Upper lobe of right lung (tissue), 1 donor: ENCODE measurements at regions not wholly inside any gene's neighbourhood (a gene's known extent, or its start where the extent isn't known, plus 50 kb on each side); places are given as distances from the start of the nearest gene placed in this dataset.

Experiments
- ATAC-seq: fragments of 200-7000 bp; cut with Tn5 transposase; one replicate; pipeline ENCODE4 v1.9.1; 2020; ENCODE audit warnings: mild to moderate bottlenecking, moderate library complexity
- DNase-seq: peaks from one replicate; pipeline ENCODE4 v3.0.0-alpha.2; 2020
- H3K27ac ChIP-seq: fragments of 200-600 bp; one replicate; pipeline ENCODE4 v1.8.0; 2022
- H3K27me3 ChIP-seq: fragments of 200-600 bp; one replicate; pipeline ENCODE4 v1.8.0; 2022; ENCODE audit warnings: mild to moderate bottlenecking
- H3K36me3 ChIP-seq: fragments of 200-600 bp; one replicate; pipeline ENCODE4 v1.8.0; 2022
- H3K4me1 ChIP-seq: fragments of 200-600 bp; one replicate; pipeline ENCODE4 v1.8.0; 2022
- H3K4me3 ChIP-seq: fragments of 200-600 bp; one replicate; pipeline ENCODE4 v1.8.0; 2022; ENCODE audit warnings: mild to moderate bottlenecking
- H3K9me3 ChIP-seq: fragments of 200-600 bp; one replicate; pipeline ENCODE4 v1.8.0; 2022
- intact Hi-C: fragments of 100-400 bp; cut with DNase I; formaldehyde crosslinking; loops from one replicate; pipeline ENCODE4 v1.11.0; 2022
- TF ChIP-seq, protein P1 (sequence below): fragments of 200-600 bp; IDR thresholded peaks from one replicate; pipeline ENCODE4 v1.8.0; 2022; ENCODE audit warnings: antibody characterized with exemption
- donor health status: DM: no; HTN: yes; CAD: no; lungs with severe emphysema.

DNA sequence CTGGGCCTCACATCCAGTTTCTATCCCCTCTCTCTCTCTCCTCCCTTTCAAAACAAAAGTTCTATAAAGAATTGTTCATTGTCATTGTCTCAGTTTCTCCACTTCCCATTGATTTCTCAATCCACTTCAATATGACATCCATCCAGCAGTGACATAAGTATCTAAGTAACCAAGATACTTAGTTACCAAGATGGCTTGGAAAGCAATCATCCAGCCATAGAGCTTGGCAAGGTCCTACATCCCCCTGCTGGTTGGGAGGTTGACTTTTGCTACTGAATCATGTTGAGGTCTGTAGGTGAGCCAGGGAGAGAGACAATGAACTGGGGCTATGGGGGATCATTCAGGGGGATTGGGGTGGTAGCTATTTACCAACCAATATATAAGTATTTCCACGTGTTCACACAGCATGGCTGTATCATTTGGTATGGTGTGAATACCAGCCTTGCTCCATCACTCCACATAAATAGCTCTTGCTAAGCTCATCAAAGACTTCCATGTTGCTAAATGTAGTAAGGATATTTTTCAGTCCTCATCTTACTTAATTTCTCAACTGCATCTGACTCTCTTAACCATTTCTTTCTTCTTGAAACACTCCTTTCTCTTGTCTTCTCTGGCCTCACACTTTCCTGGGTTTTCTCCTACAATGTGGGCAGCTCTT, 58.8 kb upstream of the NTRK3 start:
- TF ChIP-seq, protein P1, sequence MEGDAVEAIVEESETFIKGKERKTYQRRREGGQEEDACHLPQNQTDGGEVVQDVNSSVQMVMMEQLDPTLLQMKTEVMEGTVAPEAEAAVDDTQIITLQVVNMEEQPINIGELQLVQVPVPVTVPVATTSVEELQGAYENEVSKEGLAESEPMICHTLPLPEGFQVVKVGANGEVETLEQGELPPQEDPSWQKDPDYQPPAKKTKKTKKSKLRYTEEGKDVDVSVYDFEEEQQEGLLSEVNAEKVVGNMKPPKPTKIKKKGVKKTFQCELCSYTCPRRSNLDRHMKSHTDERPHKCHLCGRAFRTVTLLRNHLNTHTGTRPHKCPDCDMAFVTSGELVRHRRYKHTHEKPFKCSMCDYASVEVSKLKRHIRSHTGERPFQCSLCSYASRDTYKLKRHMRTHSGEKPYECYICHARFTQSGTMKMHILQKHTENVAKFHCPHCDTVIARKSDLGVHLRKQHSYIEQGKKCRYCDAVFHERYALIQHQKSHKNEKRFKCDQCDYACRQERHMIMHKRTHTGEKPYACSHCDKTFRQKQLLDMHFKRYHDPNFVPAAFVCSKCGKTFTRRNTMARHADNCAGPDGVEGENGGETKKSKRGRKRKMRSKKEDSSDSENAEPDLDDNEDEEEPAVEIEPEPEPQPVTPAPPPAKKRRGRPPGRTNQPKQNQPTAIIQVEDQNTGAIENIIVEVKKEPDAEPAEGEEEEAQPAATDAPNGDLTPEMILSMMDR = no peak
- intact Hi-C loops = no loop called here
- Histone ChIP-seq H3K9me3 (no peaks in the 10 kb centered on the region), H3K4me3 (no peak overlapping the region), H3K27me3 (no peaks in the 10 kb centered on the region), H3K27ac (no peak overlapping the region), H3K36me3 (no peaks in the 10 kb centered on the region), H3K4me1 (no peaks in the 10 kb centered on the region)
- ATAC-seq (no peak), DNase-seq (no peak)

DNA sequence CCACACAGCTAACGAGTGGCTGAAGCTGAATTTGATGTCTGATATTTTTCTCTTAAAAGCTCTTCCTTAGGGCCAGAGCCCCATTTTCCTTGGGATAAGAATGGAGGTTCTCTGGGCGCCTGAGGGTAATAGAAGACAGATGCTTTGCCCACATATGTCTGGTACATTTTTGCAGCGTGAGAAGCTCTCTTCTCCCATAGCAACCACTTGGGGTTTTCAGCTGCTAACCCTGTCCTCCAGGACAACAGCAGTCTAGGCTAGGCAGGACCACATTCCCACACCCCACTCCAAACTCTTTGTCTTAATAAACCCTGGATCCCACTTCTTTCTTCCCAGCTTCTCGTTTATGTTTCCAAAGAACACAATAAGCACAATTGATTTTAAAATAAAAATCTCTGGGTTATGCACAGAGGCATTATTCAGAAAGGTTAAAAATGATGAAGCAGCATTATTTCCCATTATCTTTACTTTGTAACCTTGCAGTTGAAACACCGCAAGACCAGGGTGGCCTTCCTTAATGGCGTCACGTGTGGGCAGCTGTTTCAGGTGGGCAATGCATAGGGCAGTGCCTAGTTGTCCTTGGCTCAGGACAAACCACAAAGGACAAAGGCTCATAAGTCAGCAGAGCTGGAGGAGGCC, 56.5 kb upstream of the NTRK3 start:
- Histone ChIP-seq H3K4me1 (no peaks in the 10 kb centered on the region), H3K9me3 (no peaks in the 10 kb centered on the region), H3K27me3 (no peaks in the 10 kb centered on the region), H3K27ac (no peak overlapping the region), H3K4me3 (no peak overlapping the region), H3K36me3 (no peaks in the 10 kb centered on the region)
- TF ChIP-seq, protein P1 = no peak
- DNase-seq (no peak), ATAC-seq (no peak)
- intact Hi-C loops = no loop called here

DNA sequence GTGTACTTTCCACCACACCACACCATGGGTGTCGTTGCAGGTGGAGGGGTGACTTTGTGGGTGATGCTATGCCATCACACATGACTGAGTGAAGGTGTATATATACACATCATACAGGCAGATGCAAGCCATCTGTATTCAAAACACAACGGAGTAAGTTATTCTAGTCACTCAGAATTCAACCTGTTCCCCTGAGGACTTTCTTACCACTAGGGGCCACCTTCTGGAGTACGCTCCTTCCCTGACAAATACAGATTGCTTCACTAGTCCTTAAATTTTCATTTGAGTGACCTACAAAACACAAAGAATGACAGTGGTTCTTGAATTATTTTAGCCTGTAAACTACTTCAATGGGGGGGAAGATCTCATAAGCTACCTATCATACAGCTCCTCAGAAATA, 52.8 kb upstream of the NTRK3 start:
- no peaks in the 10 kb centered on the region for H3K36me3 ChIP-seq
- intact Hi-C loops = no loop called here
- no peak overlapping the region for H3K4me3 ChIP-seq
- H3K9me3 ChIP-seq = no peaks in the 10 kb centered on the region
- H3K27ac ChIP-seq = no peak overlapping the region
- DNase-seq (no peak), ATAC-seq (no peak)
- H3K27me3 ChIP-seq = no peaks in the 10 kb centered on the region
- TF ChIP-seq, protein P1 = no peak
- no peaks in the 10 kb centered on the region for H3K4me1 ChIP-seq

DNA sequence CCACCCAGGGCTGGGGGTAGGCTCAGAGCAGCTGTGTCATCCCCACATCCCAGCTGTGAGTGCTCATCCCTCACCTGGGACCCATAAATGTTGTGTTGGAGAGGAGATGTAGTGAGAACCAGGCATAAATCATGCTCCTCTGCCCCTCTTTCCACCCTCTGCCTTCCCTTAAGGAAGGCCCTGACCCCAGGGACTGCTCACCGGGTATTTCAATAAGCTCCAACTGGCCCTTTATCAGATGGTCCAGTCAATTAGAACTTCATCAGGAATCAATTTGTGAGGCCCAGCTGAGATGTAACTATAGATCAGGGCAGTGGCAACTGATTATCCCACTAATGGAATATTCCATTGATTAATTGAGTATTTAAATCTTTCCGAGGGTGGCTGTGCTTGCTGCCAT, 50.8 kb upstream of the NTRK3 start:
- Histone ChIP-seq H3K9me3 (no peaks in the 10 kb centered on the region), H3K4me1 (no peaks in the 10 kb centered on the region), H3K36me3 (no peaks in the 10 kb centered on the region), H3K4me3 (no peak overlapping the region), H3K27ac (no peak overlapping the region), H3K27me3 (no peaks in the 10 kb centered on the region)
- ATAC-seq = no peak
- TF ChIP-seq, protein P1 = no peak
- DNase-seq = no peak
- intact Hi-C loops = no loop called here
